22Rv1 (cell line): ENCODE measurements at regions not wholly inside any gene's neighbourhood (a gene's known extent, or its start where the extent isn't known, plus 50 kb on each side); places are given as distances from the start of the nearest gene placed in this dataset.
A peak's percentile ranks its signal among the peaks of the same experiment; 100 is the strongest.
"Not testable (repeated sequence)": the region's sequence is repeated elsewhere in the genome, so short reads cannot be mapped to it uniquely, and the experiment has no call there.

ENCODE experiments used
- H3K27ac ChIP-seq: fragments of 450-650 bp; 2 replicates; pipeline ENCODE4 v1.5.1; 2017
- CTCF ChIP-seq: fragments of 450-650 bp; IDR thresholded peaks from 2 replicates; pipeline ENCODE4 v1.5.1; 2017; ENCODE audit warnings: mild to moderate bottlenecking
- ZFX ChIP-seq: fragments of 450-650 bp; IDR thresholded peaks from 2 replicates; pipeline ENCODE4 v1.6.1; 2017; ENCODE audit warnings: antibody characterized with exemption, borderline replicate concordance

GRCh38 chr6:78631976-78632375 is 235.4 kb upstream of the IRAK1BP1 start:
- TF ChIP-seq ZFX (no peak), CTCF (no peak)
- H3K27ac ChIP-seq = no peak overlapping the region

- TF ChIP-seq CTCF = no peak
- TF ChIP-seq ZFX = no peak
- peak overlapping the region; percentile 79 for H3K27ac ChIP-seq
Observed at GRCh38 chr6:78639111-78640110, 227.9 kb upstream of the IRAK1BP1 start.

GRCh38 chr6:78643976-78644375 is 223.4 kb upstream of the IRAK1BP1 start:
- not testable (repeated sequence) for H3K27ac ChIP-seq

GRCh38 chr6:78646542-78647415 is 220.6 kb upstream of the IRAK1BP1 start:
- not testable (repeated sequence) for H3K27ac ChIP-seq

GRCh38 chr6:78665819-78666218 is 201.5 kb upstream of the IRAK1BP1 start:
- H3K27ac ChIP-seq = not testable (repeated sequence)

GRCh38 chr6:78666764-78667163 is 200.6 kb upstream of the IRAK1BP1 start:
- no peak for TF ChIP-seq CTCF
- no peak for TF ChIP-seq ZFX
- H3K27ac ChIP-seq = no peak overlapping the region

- H3K27ac ChIP-seq = no peak overlapping the region
- TF ChIP-seq ZFX = no peak
- TF ChIP-seq CTCF = no peak
Observed at GRCh38 chr6:78670156-78670555, 197.2 kb upstream of the IRAK1BP1 start.

- TF ChIP-seq CTCF = no peak
- no peak for TF ChIP-seq ZFX
- no peak overlapping the region for H3K27ac ChIP-seq
Observed at GRCh38 chr6:78670802-78671201, 196.5 kb upstream of the IRAK1BP1 start.

- peak overlapping the region; percentile 69 for H3K27ac ChIP-seq
Observed at GRCh38 chr6:78676069-78677007, 191.0 kb upstream of the IRAK1BP1 start.
